Stimulated activated CD4-positive, alpha-beta T cell treated with anti-CD3 and anti-CD28 coated beads, Interleukin-12 subunit alpha, Interleukin-12 subunit beta, amount 100 ng/mL, for 4 hours (primary cell): ENCODE measurements at regions not wholly inside any gene's neighbourhood (a gene's known extent, or its start where the extent isn't known, plus 50 kb on each side); places are given as distances from the start of the nearest gene placed in this dataset.

Experiments
- DNase-seq: peaks from one replicate; pipeline ENCODE4 v3.0.0-alpha.2; 2020

GRCh38 chr1:168972887-168973286 lies 133.6 kb upstream of the ATP1B1 start:
- DNase-seq, result no peak

DNA sequence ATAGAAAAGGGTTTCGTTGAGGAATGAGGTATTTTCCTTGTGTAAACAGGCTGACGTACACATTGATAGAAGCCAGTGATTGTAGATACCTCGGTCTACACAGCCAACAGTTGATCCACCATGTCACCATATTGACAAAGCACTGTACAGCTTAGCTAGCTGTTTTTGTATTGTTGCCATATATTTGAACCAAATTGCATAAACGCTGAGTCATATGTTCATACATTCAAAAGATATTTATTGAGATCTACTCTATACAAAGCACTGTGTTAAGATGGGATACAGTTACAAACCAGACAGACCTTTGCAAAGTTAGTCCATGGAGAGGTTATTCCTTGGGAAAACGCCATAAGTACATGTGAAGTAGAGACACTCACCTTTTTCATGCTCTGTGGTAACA lies 132.4 kb upstream of the ATP1B1 start:
- DNase-seq, result no peak

DNA sequence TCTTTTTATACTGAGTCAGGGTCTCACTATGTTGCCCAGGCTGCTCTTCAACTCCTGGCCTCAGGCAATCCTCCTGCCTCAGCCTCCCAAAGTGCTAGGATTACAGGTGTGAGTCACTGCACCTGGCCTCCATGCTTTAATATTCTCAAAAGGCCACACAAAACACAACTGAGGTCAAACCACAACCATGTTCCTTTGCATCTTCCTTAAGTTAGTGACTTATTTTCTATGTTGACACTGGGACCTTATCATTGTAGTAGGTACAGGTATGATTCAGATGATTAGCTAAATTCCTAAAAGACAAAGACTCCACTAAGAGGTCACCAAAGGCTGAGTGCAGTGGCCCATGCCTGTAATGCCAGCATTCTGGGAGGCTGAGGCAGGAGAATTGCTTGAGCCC lies 131.9 kb upstream of the ATP1B1 start:
- DNase-seq, result no peak

- no peak for DNase-seq
Observed at GRCh38 chr1:168976267-168976666, 130.2 kb upstream of the ATP1B1 start.

DNA sequence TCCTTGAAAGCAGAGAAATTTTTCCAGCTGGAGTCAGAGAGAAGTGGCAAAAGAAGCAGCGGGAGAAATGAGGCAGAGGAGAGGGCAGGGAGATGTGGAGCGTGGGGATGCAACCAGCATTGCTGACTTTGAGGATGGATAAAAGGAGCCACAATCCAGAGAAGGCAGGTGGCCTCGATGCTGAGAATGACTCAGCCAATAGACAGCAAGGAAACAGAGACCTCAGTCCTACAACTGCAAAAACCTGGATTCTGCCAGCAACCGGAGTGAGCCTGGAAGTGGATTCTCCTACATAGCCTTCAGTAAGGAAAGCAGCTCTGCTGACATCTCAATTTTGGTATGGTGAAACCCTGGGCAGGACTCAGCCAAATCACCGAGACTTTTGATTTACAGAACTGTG lies 128.9 kb upstream of the ATP1B1 start:
- DNase-seq, result no peak

DNA sequence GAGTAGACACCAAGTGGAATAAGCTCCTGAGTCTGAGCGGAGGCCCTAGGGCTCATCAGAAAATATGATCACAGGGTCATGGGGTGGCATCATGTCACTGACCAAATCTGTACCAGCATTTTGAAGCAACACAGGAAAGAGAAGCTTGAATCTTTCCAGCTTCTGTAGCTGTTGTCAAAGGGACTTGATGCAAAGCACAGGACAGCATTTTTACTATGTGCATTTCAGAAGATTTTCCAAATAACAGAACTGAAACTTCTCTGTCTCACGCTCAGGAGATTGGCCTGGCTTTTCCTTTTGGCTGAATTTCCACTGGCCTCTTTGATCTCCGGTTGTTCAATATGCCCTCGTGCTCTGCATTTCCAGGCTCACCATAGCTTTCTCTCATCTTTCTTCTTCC lies 127.2 kb upstream of the ATP1B1 start:
- no peak for DNase-seq

DNA sequence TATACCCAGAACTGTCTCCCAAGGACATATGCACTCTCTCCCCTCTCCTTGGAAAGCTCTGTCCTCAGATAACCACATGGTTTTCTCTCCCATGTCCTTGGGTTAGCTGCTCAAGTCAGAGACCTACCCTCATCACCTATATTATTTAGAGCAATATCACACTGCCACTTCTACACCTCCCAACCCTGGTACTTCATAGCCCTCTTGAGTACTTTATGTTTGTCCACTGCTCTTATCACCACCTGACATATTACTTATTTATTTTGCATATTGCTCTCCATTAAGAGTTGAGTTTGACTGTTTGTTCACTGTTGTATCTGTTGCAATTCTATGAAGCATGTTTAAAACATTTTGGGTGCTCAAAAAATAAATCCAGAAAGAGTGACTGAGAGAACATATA lies 126.3 kb upstream of the ATP1B1 start:
- DNase-seq, result no peak

- no peak for DNase-seq
Observed at GRCh38 chr1:168980656-168981055, 125.8 kb upstream of the ATP1B1 start.

DNA sequence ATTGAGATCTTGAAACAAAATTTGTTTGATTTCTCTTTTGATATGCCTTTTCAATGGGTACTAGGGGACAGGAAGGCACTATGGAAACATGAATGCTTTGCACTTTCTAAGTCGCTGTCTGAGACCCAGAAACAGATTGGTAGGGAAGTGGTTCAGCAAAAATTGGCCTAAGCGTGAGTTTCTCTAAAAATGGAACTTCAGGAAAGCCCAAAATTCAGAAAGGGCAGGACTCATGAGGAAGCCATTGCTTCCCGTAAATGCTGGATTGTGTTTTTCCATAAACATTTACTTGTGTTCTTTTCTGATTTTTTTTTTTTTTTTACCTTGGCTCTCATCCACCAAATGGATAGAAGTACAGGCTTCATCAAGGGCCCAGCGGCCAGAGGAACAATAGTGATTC lies 123.7 kb upstream of the ATP1B1 start:
- DNase-seq, result no peak

DNA sequence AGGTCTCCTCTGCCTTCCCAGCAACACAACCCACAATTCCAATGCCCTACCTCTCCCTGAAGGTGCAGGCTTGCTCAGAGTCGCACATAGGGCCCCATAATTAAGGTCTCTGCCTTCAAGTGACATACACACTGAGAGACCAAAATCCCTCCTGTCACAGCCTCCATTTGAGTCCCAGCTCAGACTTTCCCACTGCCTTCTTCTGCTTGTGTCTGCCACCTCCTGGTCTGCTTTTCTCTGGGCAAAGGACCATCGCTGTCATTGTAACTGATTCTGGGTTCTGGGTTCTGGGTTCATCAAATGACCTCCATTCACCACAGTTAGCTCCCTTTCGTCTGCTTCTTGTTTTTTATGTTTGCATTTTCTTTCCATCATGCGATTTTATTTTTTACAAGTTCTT lies 119.2 kb upstream of the ATP1B1 start:
- DNase-seq, result no peak

DNA sequence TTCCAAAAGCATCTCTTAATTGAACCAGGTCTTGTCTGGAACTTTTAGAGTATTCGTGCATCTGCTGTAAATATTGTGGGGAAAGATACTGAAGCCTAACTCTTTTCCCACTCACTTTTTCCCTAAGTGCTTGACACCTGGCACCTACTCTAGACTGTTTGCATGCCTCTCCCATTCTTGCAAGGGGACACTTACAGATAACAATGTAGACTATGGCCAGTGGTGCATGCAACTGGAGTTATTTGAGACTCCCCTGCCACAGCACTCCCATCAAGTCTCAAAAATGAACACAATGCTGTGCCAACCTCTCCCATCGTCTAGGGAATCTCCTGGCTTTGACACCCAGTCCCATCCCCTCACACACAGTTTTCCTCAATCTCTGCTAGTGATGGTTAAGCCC lies 118.6 kb upstream of the ATP1B1 start:
- DNase-seq, result no peak

DNA sequence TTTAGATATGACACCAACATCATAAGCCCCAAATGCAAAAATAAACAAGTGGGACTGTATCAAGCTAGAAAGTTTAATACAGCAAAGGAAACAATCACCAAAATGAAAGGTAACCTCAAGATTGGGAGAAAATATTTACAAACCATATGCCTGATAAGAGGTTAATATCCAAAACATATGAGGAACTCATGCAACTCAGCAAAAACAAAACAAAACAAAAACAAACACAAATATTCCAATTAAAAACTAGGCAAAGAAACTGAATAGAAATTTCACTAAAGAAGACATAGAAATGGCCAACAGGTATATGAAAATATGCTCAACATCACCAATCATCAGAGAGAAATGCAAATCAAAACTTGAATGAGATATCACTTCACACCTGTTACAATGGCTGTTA lies 116.5 kb upstream of the ATP1B1 start:
- DNase-seq, result no peak

- DNase-seq, result peak; percentile 13
Observed at GRCh38 chr1:168991667-168992475, 114.6 kb upstream of the ATP1B1 start.

- no peak for DNase-seq
Observed at GRCh38 chr1:169001353-169001752, 105.1 kb upstream of the ATP1B1 start.

DNA sequence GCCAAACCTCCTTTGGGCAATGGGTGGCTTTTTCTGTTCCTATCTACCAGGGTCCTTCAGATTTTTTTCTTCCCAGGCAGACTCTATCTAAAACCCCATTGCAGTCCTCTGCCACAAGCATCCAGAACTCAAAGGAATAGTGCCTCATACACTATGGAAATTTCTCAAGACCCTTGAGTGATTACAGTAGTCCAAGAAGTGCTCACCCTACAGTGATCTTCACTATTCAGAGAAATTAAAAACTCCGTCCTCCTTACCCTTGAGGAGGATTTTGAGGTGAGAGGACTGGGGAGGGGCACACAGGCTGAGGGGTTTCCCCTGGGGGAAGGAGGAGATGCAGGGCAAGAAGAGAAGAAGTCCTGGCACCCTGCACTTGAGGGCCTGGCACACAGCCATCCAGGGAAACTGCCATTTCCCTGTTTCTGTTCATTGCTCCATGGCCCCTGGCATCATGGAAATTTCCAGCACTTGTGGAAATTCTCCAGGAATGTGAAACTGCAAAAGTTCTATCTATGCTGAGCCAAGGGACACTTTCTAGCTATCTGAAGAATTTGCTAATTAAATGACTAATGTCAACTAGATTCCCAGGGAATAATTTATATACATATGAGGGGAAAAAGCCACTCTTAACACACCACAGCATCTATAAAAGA lies 102.5 kb upstream of the ATP1B1 start:
- no peak for DNase-seq

GRCh38 chr1:169005776-169006175 lies 100.7 kb upstream of the ATP1B1 start:
- no peak for DNase-seq

DNA sequence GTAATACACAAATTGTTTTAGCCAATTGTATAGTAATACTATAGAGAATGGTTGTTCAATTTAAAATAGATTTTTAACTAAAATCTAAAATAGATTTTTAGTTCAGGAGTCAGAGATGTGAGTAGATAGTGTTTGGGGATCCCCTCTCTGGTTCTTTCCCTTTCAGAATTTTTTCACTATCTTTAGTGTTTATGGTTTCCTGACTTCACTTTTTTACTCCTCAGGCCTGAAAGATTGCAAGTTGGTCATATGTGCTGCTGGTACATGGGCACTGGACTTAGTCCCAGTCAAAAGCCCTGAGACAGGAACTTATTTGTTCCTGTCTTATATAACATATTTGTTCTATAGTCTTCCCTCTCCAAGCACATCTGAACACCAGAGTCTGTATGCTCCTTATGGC lies 96.8 kb upstream of the ATP1B1 start:
- no peak for DNase-seq

- no peak for DNase-seq
Observed at GRCh38 chr1:169012416-169012815, 94.1 kb upstream of the ATP1B1 start.

- no peak for DNase-seq
Observed at GRCh38 chr1:169013821-169014220, 92.7 kb upstream of the ATP1B1 start.

DNA sequence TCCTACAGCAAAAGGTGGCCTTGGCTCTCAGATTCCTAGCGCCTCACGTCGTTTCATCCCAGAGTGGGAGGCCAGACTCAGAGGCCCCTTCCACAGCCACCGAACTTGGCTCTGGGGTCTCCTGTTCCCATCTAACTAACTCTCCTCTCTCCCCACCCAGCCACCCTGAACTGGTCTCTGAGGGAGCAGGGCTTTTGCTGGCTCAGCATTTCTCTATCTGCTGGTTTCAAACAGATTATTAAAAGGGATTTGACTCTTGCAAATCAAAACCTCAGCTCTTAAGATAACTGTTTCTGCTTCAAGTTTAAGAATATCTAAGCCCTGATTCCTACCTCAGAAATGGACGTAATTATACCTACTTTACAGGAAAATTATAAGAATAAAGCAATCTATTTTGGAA lies 91.0 kb upstream of the ATP1B1 start:
- no peak for DNase-seq

DNA sequence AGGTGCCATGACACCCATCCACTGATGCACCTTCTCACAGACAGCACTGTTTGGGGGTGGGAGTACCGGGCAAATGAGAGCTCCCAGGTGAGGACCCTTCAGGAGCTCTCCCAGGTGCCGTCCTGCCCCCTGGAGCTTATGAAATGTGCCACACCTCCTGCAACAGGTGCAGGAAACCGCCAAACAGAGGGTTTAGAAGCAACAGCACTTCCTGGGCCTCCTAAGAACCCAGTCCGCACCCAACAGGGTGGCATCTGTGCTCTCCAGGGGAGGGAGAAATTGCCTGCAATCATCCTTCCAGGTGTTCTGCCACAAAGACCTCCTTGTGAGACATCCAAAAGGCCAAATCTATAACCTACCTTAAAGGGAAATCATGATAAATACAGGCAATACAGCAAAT lies 87.7 kb upstream of the ATP1B1 start:
- no peak for DNase-seq

DNA sequence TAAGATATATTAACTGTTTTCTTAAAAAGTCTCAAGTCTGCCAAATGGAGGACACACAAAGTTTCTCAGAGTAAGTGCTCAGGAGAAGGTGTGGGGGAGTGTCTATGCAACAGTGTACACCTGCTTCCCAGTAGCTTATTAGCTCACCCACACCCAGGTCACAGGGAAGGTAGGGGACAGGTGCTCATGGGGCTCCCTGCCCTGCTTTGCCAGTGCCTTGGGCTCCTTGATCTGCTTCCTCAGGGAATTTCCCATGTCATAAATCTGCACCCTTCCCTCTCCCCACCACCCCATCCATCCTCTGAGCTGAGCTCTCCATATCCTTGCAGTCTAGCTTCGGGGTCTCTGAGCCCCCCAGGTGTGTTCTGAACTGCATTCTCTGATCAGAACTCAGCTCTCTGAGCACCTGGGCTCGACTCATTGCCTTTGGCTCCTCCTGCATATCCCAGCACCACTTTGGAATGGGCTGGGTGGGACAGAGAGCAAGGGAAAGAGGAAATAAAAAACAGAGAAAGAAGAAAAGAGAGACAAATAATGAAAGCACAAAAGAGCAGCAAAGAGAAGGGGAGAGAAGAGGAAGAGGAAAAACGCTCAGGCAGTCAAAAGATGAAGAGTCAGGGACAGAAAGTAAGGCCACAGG lies 87.0 kb upstream of the ATP1B1 start:
- DNase-seq, result no peak

GRCh38 chr1:169020684-169021083 lies 85.8 kb upstream of the ATP1B1 start:
- no peak for DNase-seq

DNA sequence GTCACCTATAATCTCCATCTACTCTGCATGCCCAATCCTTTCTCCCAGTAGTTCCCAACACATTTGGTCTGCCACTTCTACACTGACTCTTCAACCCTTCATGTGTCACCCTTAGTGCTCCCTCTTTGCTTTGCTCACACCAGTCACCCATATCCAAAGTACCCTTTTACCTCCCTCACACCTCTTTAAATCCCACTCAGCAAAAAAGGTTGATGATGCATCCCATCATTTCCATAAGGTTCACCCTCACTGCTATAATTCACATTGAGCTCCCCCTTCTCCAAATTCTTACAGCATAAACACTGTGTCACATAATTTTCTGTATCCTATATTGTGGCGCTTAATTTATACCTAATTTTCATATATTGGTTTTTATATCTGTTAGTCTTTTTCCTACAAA lies 83.8 kb upstream of the ATP1B1 start:
- DNase-seq, result no peak
